ENCODE measurements at regions not wholly inside any gene's neighbourhood (a gene's known extent, or its start where the extent isn't known, plus 50 kb on each side); places are given as distances from the start of the nearest gene placed in this dataset.

DNA sequence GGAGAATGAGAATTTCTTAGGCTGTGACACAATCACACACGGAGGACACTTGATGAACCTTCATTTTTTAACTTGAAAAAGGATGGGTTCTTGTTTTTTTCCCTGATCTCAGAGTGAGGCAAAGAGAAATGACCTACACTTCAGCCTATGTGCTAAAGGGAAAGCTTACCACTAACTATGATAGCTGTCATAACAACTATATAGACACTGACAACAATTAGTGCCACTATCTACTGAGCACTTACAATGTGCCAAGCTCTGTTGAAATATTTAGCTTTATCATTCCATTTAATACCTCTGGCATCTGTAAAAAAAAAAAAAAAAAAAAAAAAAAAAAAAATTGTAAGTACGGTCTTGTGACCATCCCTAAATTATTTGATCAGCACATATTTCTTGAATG is 135.9 kb upstream of the WWC1 start:
- H3K9ac ChIP-seq (ENCODE audit: insufficient read depth, low read length, poor library complexity, severe bottlenecking) = no peak overlapping the region
- TF ChIP-seq, protein P1, sequence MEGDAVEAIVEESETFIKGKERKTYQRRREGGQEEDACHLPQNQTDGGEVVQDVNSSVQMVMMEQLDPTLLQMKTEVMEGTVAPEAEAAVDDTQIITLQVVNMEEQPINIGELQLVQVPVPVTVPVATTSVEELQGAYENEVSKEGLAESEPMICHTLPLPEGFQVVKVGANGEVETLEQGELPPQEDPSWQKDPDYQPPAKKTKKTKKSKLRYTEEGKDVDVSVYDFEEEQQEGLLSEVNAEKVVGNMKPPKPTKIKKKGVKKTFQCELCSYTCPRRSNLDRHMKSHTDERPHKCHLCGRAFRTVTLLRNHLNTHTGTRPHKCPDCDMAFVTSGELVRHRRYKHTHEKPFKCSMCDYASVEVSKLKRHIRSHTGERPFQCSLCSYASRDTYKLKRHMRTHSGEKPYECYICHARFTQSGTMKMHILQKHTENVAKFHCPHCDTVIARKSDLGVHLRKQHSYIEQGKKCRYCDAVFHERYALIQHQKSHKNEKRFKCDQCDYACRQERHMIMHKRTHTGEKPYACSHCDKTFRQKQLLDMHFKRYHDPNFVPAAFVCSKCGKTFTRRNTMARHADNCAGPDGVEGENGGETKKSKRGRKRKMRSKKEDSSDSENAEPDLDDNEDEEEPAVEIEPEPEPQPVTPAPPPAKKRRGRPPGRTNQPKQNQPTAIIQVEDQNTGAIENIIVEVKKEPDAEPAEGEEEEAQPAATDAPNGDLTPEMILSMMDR (IDR thresholded peaks at IDR 0.05) = no peak
- H3K27me3 ChIP-seq (ENCODE audit: control insufficient read depth in 2 of 2, insufficient read depth in 2 of 2, low read length in 2 of 2) = no peaks in the 10 kb centered on the region
- no peak overlapping the region for H3K27ac ChIP-seq (ENCODE audit: low read depth in 1 of 2, low read length in 2 of 2)
- Mint-ChIP-seq H3K36me3 (no peaks in the 10 kb centered on the region), H3K27me3 (ENCODE audit: low read depth in 3 of 3) (peaks cover 1 to 7% (median 3%) of the 10 kb centered on the region in 3 donors), H3K4me1 (peaks cover 7% of the 10 kb centered on the region), H3K27ac (no peak overlapping the region), H3K9me3 (peaks cover 0 to 8% (median 4%) of the 10 kb centered on the region in 7 donors), H3K4me3 (no peak overlapping the region)
- H3K4me2 ChIP-seq (replicated peaks; ENCODE audit: extremely low read depth, low read length, poor library complexity, severe bottlenecking) = no peak overlapping the region
- H4K20me1 ChIP-seq (ENCODE audit: insufficient read depth, low read length) = no peaks in the 10 kb centered on the region
- no CpG with 5 or more reads among the region's 2 CpGs for WGBS (ENCODE audit: insufficient coverage)
- peaks cover 0 to 9% of the 10 kb centered on the region in 2 donors for H3K9me3 ChIP-seq (replicated peaks in 1 of 2; ENCODE audit: control insufficient read depth in 1 of 2, insufficient read depth in 1 of 2, low read length in 2 of 2)
- no peaks in the 10 kb centered on the region for H3K36me3 ChIP-seq (replicated peaks in 1 of 2; ENCODE audit: control insufficient read depth in 1 of 2, insufficient read depth in 2 of 2, low read length in 2 of 2)
- H3K4me1 ChIP-seq (ENCODE audit: control insufficient read depth in 1 of 2, insufficient read depth in 2 of 2, low read length in 2 of 2) = peaks cover 8 to 10% of the 10 kb centered on the region in 2 donors
- DNase-seq = no peak
- H2AFZ ChIP-seq (ENCODE audit: insufficient read depth, low read depth, low read length, poor library complexity, severe bottlenecking) = no peak overlapping the region
- H3K4me3 ChIP-seq (replicated peaks in 1 of 3; ENCODE audit: low read depth in 2 of 3, low read length in 3 of 3) = no peak overlapping the region
- intact Hi-C loops (cut with micrococcal nuclease) = no loop called here
- H3K79me2 ChIP-seq (ENCODE audit: insufficient read depth, low read length) = no peaks in the 10 kb centered on the region

DNA sequence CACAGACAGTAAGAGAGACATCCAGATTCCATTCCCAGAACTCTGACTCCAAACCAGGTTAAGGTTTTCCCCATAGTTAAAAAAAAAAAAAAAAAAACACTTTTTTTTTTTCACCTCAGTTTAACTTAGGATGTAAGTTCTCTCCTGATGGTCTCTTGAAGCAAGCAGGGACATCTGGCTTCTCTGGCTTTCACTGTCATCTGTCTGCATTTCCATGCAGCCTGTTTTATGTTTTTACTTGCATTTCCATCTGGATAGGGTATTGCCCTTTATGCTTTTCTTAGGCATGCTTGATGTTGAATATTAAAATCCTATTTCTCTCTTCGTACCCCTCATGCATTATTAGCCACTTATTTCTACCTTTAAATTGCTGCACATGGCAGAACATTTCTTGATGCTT is 135.3 kb upstream of the WWC1 start:
- intact Hi-C loops (cut with micrococcal nuclease) = no loop called here
- Mint-ChIP-seq H3K27me3 (ENCODE audit: low read depth in 3 of 3) (peaks cover 1 to 6% (median 3%) of the 10 kb centered on the region in 3 donors), H3K9me3 (peaks cover 0 to 11% (median 4%) of the 10 kb centered on the region in 7 donors), H3K4me1 (peaks cover 7% of the 10 kb centered on the region), H3K4me3 (no peak overlapping the region), H3K36me3 (no peaks in the 10 kb centered on the region), H3K27ac (no peak overlapping the region)
- Histone ChIP-seq H3K27me3 (ENCODE audit: control insufficient read depth in 2 of 2, insufficient read depth in 2 of 2, low read length in 2 of 2) (no peaks in the 10 kb centered on the region), H3K79me2 (ENCODE audit: insufficient read depth, low read length) (no peaks in the 10 kb centered on the region), H3K36me3 (replicated peaks in 1 of 2; ENCODE audit: control insufficient read depth in 1 of 2, insufficient read depth in 2 of 2, low read length in 2 of 2) (no peaks in the 10 kb centered on the region), H3K9ac (ENCODE audit: insufficient read depth, low read length, poor library complexity, severe bottlenecking) (no peak overlapping the region), H3K27ac (ENCODE audit: low read depth in 1 of 2, low read length in 2 of 2) (no peak overlapping the region), H3K4me3 (replicated peaks in 1 of 3; ENCODE audit: low read depth in 2 of 3, low read length in 3 of 3) (no peak overlapping the region), H3K4me1 (ENCODE audit: control insufficient read depth in 1 of 2, insufficient read depth in 2 of 2, low read length in 2 of 2) (peaks cover 8 to 10% of the 10 kb centered on the region in 2 donors), H3K4me2 (replicated peaks; ENCODE audit: extremely low read depth, low read length, poor library complexity, severe bottlenecking) (no peak overlapping the region), H3K9me3 (replicated peaks in 1 of 2; ENCODE audit: control insufficient read depth in 1 of 2, insufficient read depth in 1 of 2, low read length in 2 of 2) (peaks cover 0 to 12% of the 10 kb centered on the region in 2 donors), H4K20me1 (ENCODE audit: insufficient read depth, low read length) (no peaks in the 10 kb centered on the region), H2AFZ (ENCODE audit: insufficient read depth, low read depth, low read length, poor library complexity, severe bottlenecking) (no peak overlapping the region)
- no peak for DNase-seq
- WGBS (ENCODE audit: insufficient coverage) = no CpG with 5 or more reads among the region's 1 CpG
- TF ChIP-seq, protein P1 (IDR thresholded peaks at IDR 0.05) = no peak

Data from CD14-positive monocyte (primary cell).